ENCODE measurements at regions not wholly inside any gene's neighbourhood (a gene's known extent, or its start where the extent isn't known, plus 50 kb on each side); places are given as distances from the start of the nearest gene placed in this dataset.

- TF ChIP-seq ZNF462 (CRISPR knock-in tag; IDR thresholded peaks at IDR 0.05), result no peak
- no peak for TF ChIP-seq NANOG (IDR thresholded peaks at IDR 0.05; ENCODE audit: borderline replicate concordance)
Observed at GRCh38 chr2:48219234-48219554, 95.3 kb upstream of the FOXN2 start (continued).

GRCh38 chr2:48219555-48220436 lies 94.7 kb upstream of the FOXN2 start:
- H4K20me1 ChIP-seq (replicated peaks; ENCODE audit: insufficient read depth), result no peaks in the 10 kb centered on the region
- H3K27me3 Mint-ChIP-seq (ENCODE audit: insufficient read depth, low read depth, poor library complexity), result peaks cover 2% of the 10 kb centered on the region
- H3K36me3 Mint-ChIP-seq (ENCODE audit: low read depth), result no peaks in the 10 kb centered on the region
- H3K4me1 Mint-ChIP-seq, result no peaks in the 10 kb centered on the region
- H3K4me1 ChIP-seq (ENCODE audit: insufficient read depth), result no peaks in the 10 kb centered on the region
- DNase-seq (ENCODE audit: low spot score), result no peak
- H2AFZ ChIP-seq, result no peak overlapping the region
- H3K9me2 ChIP-seq (ENCODE audit: insufficient read depth), result no peaks in the 10 kb centered on the region
- ATAC-seq, result no peak
- H3K27ac ChIP-seq (ENCODE audit: low read depth), result no peak overlapping the region
- no peaks in the 10 kb centered on the region for H3K79me2 ChIP-seq (replicated peaks; ENCODE audit: insufficient read depth)
- H3K9me3 Mint-ChIP-seq, result no peaks in the 10 kb centered on the region
- no peak overlapping the region for H3K4me2 ChIP-seq
- no peaks in the 10 kb centered on the region for H3K27me3 ChIP-seq (ENCODE audit: insufficient read depth)
- H3K36me3 ChIP-seq (ENCODE audit: insufficient read depth), result no peaks in the 10 kb centered on the region
- no peak overlapping the region for H3K4me3 ChIP-seq
- H3K27ac Mint-ChIP-seq, result no peak overlapping the region
- no peak overlapping the region for H3K4me3 Mint-ChIP-seq
- no peaks in the 10 kb centered on the region for H3F3A ChIP-seq (replicated peaks; ENCODE audit: low read depth)
- TF ChIP-seq, protein P1, sequence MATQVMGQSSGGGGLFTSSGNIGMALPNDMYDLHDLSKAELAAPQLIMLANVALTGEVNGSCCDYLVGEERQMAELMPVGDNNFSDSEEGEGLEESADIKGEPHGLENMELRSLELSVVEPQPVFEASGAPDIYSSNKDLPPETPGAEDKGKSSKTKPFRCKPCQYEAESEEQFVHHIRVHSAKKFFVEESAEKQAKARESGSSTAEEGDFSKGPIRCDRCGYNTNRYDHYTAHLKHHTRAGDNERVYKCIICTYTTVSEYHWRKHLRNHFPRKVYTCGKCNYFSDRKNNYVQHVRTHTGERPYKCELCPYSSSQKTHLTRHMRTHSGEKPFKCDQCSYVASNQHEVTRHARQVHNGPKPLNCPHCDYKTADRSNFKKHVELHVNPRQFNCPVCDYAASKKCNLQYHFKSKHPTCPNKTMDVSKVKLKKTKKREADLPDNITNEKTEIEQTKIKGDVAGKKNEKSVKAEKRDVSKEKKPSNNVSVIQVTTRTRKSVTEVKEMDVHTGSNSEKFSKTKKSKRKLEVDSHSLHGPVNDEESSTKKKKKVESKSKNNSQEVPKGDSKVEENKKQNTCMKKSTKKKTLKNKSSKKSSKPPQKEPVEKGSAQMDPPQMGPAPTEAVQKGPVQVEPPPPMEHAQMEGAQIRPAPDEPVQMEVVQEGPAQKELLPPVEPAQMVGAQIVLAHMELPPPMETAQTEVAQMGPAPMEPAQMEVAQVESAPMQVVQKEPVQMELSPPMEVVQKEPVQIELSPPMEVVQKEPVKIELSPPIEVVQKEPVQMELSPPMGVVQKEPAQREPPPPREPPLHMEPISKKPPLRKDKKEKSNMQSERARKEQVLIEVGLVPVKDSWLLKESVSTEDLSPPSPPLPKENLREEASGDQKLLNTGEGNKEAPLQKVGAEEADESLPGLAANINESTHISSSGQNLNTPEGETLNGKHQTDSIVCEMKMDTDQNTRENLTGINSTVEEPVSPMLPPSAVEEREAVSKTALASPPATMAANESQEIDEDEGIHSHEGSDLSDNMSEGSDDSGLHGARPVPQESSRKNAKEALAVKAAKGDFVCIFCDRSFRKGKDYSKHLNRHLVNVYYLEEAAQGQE (IDR thresholded peaks at IDR 0.05; ENCODE audit: unreplicated experiment), result no peak
- no peak for TF ChIP-seq NANOG (IDR thresholded peaks at IDR 0.05; ENCODE audit: borderline replicate concordance)
- TF ChIP-seq STAT1 (IDR thresholded peaks at IDR 0.05; ENCODE audit: unreplicated experiment), result no peak
- no peak for TF ChIP-seq POLR2AphosphoS5 (IDR thresholded peaks at IDR 0.05; ENCODE audit: low read depth)
- TF ChIP-seq, protein P2, sequence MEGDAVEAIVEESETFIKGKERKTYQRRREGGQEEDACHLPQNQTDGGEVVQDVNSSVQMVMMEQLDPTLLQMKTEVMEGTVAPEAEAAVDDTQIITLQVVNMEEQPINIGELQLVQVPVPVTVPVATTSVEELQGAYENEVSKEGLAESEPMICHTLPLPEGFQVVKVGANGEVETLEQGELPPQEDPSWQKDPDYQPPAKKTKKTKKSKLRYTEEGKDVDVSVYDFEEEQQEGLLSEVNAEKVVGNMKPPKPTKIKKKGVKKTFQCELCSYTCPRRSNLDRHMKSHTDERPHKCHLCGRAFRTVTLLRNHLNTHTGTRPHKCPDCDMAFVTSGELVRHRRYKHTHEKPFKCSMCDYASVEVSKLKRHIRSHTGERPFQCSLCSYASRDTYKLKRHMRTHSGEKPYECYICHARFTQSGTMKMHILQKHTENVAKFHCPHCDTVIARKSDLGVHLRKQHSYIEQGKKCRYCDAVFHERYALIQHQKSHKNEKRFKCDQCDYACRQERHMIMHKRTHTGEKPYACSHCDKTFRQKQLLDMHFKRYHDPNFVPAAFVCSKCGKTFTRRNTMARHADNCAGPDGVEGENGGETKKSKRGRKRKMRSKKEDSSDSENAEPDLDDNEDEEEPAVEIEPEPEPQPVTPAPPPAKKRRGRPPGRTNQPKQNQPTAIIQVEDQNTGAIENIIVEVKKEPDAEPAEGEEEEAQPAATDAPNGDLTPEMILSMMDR (conservative IDR thresholded peaks at IDR 0.05; ENCODE audit: low read depth in 2 of 2), result no peak
- no peak for TF ChIP-seq ZNF331 (CRISPR knock-in tag; IDR thresholded peaks at IDR 0.05; ENCODE audit: low read depth)
- TF ChIP-seq, protein P3, sequence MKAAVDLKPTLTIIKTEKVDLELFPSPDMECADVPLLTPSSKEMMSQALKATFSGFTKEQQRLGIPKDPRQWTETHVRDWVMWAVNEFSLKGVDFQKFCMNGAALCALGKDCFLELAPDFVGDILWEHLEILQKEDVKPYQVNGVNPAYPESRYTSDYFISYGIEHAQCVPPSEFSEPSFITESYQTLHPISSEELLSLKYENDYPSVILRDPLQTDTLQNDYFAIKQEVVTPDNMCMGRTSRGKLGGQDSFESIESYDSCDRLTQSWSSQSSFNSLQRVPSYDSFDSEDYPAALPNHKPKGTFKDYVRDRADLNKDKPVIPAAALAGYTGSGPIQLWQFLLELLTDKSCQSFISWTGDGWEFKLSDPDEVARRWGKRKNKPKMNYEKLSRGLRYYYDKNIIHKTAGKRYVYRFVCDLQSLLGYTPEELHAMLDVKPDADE (IDR thresholded peaks at IDR 0.05), result no peak
- TF ChIP-seq ZNF114 (CRISPR knock-in tag; IDR thresholded peaks at IDR 0.05), result no peak
- TF ChIP-seq JUNB (IDR thresholded peaks at IDR 0.05; ENCODE audit: unreplicated experiment), result no peak
- no peak for TF ChIP-seq EZH2 (IDR thresholded peaks at IDR 0.05; ENCODE audit: low read depth, unreplicated experiment)
- TF ChIP-seq EZH2phosphoT487 (IDR thresholded peaks at IDR 0.05; ENCODE audit: unreplicated experiment), result no peak

Data from GM23338 (cell line).